H1 (cell line): ENCODE measurements at regions not wholly inside any gene's neighbourhood (a gene's known extent, or its start where the extent isn't known, plus 50 kb on each side); places are given as distances from the start of the nearest gene placed in this dataset.

Source experiments
- CTCF ChIA-PET: fragments of 300-600 bp; sonication (Branson Sonifier 250); formaldehyde crosslinking; loops from one replicate; lab custom pipeline; 2021; ENCODE audit not compliant: partially characterized antibody; lab: Charles Lee
- POLR2A ChIA-PET: fragments of 300-600 bp; sonication (Branson Sonifier 250); formaldehyde crosslinking; loops from one replicate; lab custom pipeline; 2021; ENCODE audit warnings: inconsistent platforms; ENCODE audit not compliant: partially characterized antibody; lab: Charles Lee
- DNase-seq, 2 experiments: peaks; one replicate each; pipeline versions ENCODE4 v3.0.0 to v3.0.0-alpha.2; 2010 to 2022; ENCODE audit warnings: low spot score in 2 of 2, low read depth in 1 of 2, mixed read lengths in 1 of 2
- FAIRE-seq: peaks from 2 replicates; lab custom pipeline; 2011; peaks lifted over from hg19 to GRCh38; lab: Jason Lieb, UNC
- H2AFZ ChIP-seq: 2 replicates; pipeline ENCODE4 v1.8.1; 2012; ENCODE audit warnings: low read length, inconsistent platforms
- H2AK5ac ChIP-seq: 2 replicates; pipeline ENCODE4 v1.6.1; 2013; ENCODE audit warnings: low read depth, low read length
- H2BK120ac ChIP-seq: replicated peaks from 2 replicates; pipeline ENCODE3; 2013; ENCODE audit warnings: low read depth, low read length, inconsistent platforms
- H2BK12ac ChIP-seq: 2 replicates; pipeline ENCODE4 v1.6.1; 2013; ENCODE audit warnings: low read depth, low read length
- H2BK15ac ChIP-seq: 2 replicates; pipeline ENCODE4 v1.6.1; 2013; ENCODE audit warnings: low read length
- H2BK20ac ChIP-seq: 2 replicates; pipeline ENCODE4 v1.6.1; 2013; ENCODE audit warnings: low read length
- H2BK5ac ChIP-seq: 2 replicates; pipeline ENCODE4 v1.6.1; 2013; ENCODE audit warnings: low read depth, low read length
- H3K14ac ChIP-seq: 2 replicates; pipeline ENCODE4 v1.6.1; 2013; ENCODE audit warnings: inconsistent platforms; ENCODE audit not compliant: insufficient read length
- H3K18ac ChIP-seq: 2 replicates; pipeline ENCODE4 v1.6.1; 2013; ENCODE audit warnings: low read length; ENCODE audit errors: extremely low read depth
- H3K23ac ChIP-seq: 2 replicates; pipeline ENCODE4 v1.6.1; 2013; ENCODE audit warnings: inconsistent platforms; ENCODE audit not compliant: insufficient read length
- H3K23me2 ChIP-seq: 2 replicates; pipeline ENCODE4 v1.6.1; 2013; ENCODE audit warnings: low read depth, low read length
- H3K27ac ChIP-seq: 2 replicates; pipeline ENCODE4 v1.6.1; 2011; ENCODE audit warnings: low read depth, low read length, inconsistent platforms
- H3K27me3 ChIP-seq, 4 experiments: replicated peaks in 1 of 4; 1 replicate in 1 of 4; 2 replicates in 3 of 4; pipeline versions ENCODE4 v1.6.1 to v1.8.1; 2011 to 2013; ENCODE audit warnings: low read length in 3 of 4, mild to moderate bottlenecking in 3 of 4, inconsistent platforms in 2 of 4, mixed read lengths in 2 of 4, moderate library complexity in 1 of 4; ENCODE audit not compliant: control insufficient read depth in 3 of 4, insufficient read depth in 3 of 4; ENCODE audit errors: extremely low read depth in 1 of 4
- H3K36me3 ChIP-seq, 4 experiments: 2 replicates each; pipeline versions ENCODE4 v1.6.1 to v1.8.1; 2011 to 2013; ENCODE audit warnings: mild to moderate bottlenecking in 4 of 4, low read length in 3 of 4, moderate library complexity in 2 of 4, control low read depth in 1 of 4, inconsistent platforms in 1 of 4; ENCODE audit not compliant: insufficient read depth in 4 of 4, control insufficient read depth in 2 of 4
- H3K4ac ChIP-seq: replicated peaks from 2 replicates; pipeline ENCODE3; 2013; ENCODE audit warnings: low read length, low read depth, mixed read lengths, inconsistent platforms; ENCODE audit not compliant: insufficient read length
- H3K4me1 ChIP-seq, 4 experiments: replicated peaks in 1 of 4; 1 replicate in 1 of 4; 2 replicates in 3 of 4; pipeline versions ENCODE4 v1.6.1 to v1.8.1; 2011 to 2013; ENCODE audit warnings: low read length in 3 of 4, inconsistent platforms in 2 of 4, mixed read lengths in 1 of 4; ENCODE audit not compliant: insufficient read depth in 4 of 4, control insufficient read depth in 3 of 4
- H3K4me2 ChIP-seq, 2 experiments: 2 replicates each; pipeline versions ENCODE4 v1.6.1 to v1.8.1; 2011 to 2013; ENCODE audit warnings: low read depth in 2 of 2, low read length in 2 of 2, control low read depth in 1 of 2, inconsistent platforms in 1 of 2, mild to moderate bottlenecking in 1 of 2; ENCODE audit not compliant: insufficient read depth in 1 of 2
- H3K4me3 ChIP-seq, 4 experiments: fragments of 200-600, 300-600 bp in 1 of 4; sonication (generic), shearing (Covaris generic), sonication (Bioruptor Twin) in 1 of 4; 2 replicates each; pipeline versions ENCODE4 v1.5.1 to v1.8.1; 2011 to 2016; ENCODE audit warnings: low read length in 4 of 4, low read depth in 3 of 4, control low read depth in 2 of 4, inconsistent platforms in 2 of 4, mild to moderate bottlenecking in 2 of 4, mixed read lengths in 1 of 4, moderate library complexity in 1 of 4; ENCODE audit not compliant: insufficient read depth in 2 of 4; ENCODE audit errors: extremely low read depth in 1 of 4
- H3K56ac ChIP-seq: replicated peaks from 2 replicates; pipeline ENCODE3; 2013; ENCODE audit warnings: low read depth, mild to moderate bottlenecking, mixed read lengths, low read length, inconsistent platforms; ENCODE audit not compliant: insufficient read length
- H3K79me1 ChIP-seq: 2 replicates; pipeline ENCODE4 v1.6.1; 2013; ENCODE audit warnings: low read depth, low read length, control low read depth
- H3K79me2 ChIP-seq, 2 experiments: 2 replicates each; pipeline versions ENCODE4 v1.6.1 to v1.8.1; 2012 to 2013; ENCODE audit warnings: low read length in 2 of 2, mild to moderate bottlenecking in 2 of 2, inconsistent platforms in 1 of 2; ENCODE audit not compliant: insufficient read depth in 2 of 2, control insufficient read depth in 1 of 2
- H3K9ac ChIP-seq, 4 experiments: replicated peaks in 1 of 4; 1 replicate in 1 of 4; 2 replicates in 3 of 4; pipeline versions ENCODE4 v1.6.1 to v1.8.1; 2011 to 2013; ENCODE audit warnings: low read depth in 3 of 4, low read length in 3 of 4, control low read depth in 2 of 4, mild to moderate bottlenecking in 2 of 4, moderate library complexity in 2 of 4, inconsistent platforms in 1 of 4; ENCODE audit errors: extremely low read depth in 1 of 4
- H3K9me3 ChIP-seq, 2 experiments: 2 replicates each; pipeline versions ENCODE4 v1.6.1 to v1.8.1; 2012 to 2013; ENCODE audit warnings: mild to moderate bottlenecking in 2 of 2, moderate library complexity in 2 of 2, control low read depth in 1 of 2, inconsistent platforms in 1 of 2, low read depth in 1 of 2, low read length in 1 of 2, mixed read lengths in 1 of 2; ENCODE audit not compliant: insufficient read depth in 2 of 2
- H4K20me1 ChIP-seq, 2 experiments: replicated peaks in 1 of 2; 2 replicates each; pipeline versions ENCODE3 to v1.8.1; 2011 to 2013; ENCODE audit warnings: inconsistent platforms in 2 of 2, low read length in 2 of 2, mild to moderate bottlenecking in 1 of 2; ENCODE audit not compliant: insufficient read depth in 2 of 2, control insufficient read depth in 1 of 2
- H4K5ac ChIP-seq: 2 replicates; pipeline ENCODE4 v1.6.1; 2013; ENCODE audit warnings: low read length, low read depth, mixed read lengths, inconsistent platforms; ENCODE audit not compliant: insufficient read length
- H4K8ac ChIP-seq: 2 replicates; pipeline ENCODE4 v1.8.0; 2013; ENCODE audit warnings: mild to moderate bottlenecking, moderate library complexity, low read length, inconsistent platforms; ENCODE audit not compliant: insufficient read depth; ENCODE audit errors: extremely low read depth
- H4K91ac ChIP-seq: replicated peaks from 2 replicates; pipeline ENCODE3; 2013; ENCODE audit warnings: low read length, mixed read lengths, inconsistent platforms; ENCODE audit not compliant: insufficient read length
- ATF2 ChIP-seq: IDR thresholded peaks from 2 replicates; pipeline ENCODE4 v1.6.1; 2012; ENCODE audit warnings: low read length, inconsistent platforms
- CREB1 ChIP-seq: IDR thresholded peaks from 2 replicates; pipeline ENCODE4 v1.6.1; 2012; ENCODE audit warnings: inconsistent platforms
- EZH2 ChIP-seq: fragments of 200-600 bp; sonication (generic); IDR thresholded peaks from 2 replicates; pipeline ENCODE4 v1.7.1; 2012; ENCODE audit warnings: low read depth, mild to moderate bottlenecking, moderate library complexity, low read length, inconsistent platforms; ENCODE audit not compliant: severe bottlenecking
- FOSL1 ChIP-seq: IDR thresholded peaks from 2 replicates; pipeline ENCODE4 v1.6.1; 2011; ENCODE audit warnings: mild to moderate bottlenecking, low read depth, low read length, moderate library complexity; ENCODE audit not compliant: insufficient read depth
- GABPA ChIP-seq: IDR thresholded peaks from 2 replicates; pipeline ENCODE4 v1.6.1; 2011; ENCODE audit warnings: mild to moderate bottlenecking, low read length, moderate library complexity, borderline replicate concordance; ENCODE audit not compliant: insufficient read depth
- GTF2F1 ChIP-seq: IDR thresholded peaks from 2 replicates; pipeline ENCODE4 v1.6.1; 2012; ENCODE audit warnings: low read depth, low read length, improper control_type of control experiment, borderline replicate concordance
- HDAC2 ChIP-seq, 2 experiments: fragments of 300-600 bp in 1 of 2; sonication (generic) in 1 of 2; IDR thresholded peaks; 2 replicates each; pipeline ENCODE4 v1.6.1; 2011 to 2012; ENCODE audit warnings: low read depth in 2 of 2, low read length in 2 of 2, mild to moderate bottlenecking in 2 of 2, moderate library complexity in 2 of 2, borderline replicate concordance in 1 of 2, inconsistent platforms in 1 of 2
- PHF8 ChIP-seq: fragments of 200-600 bp; sonication (generic); conservative IDR thresholded peaks from 2 replicates; pipeline ENCODE4 v1.7.1; 2012; ENCODE audit warnings: low read depth, mild to moderate bottlenecking, inconsistent platforms, low read length, moderate library complexity
- SAP30 ChIP-seq: fragments of 300-600 bp; sonication (generic); IDR thresholded peaks from 2 replicates; pipeline ENCODE4 v1.7.1; 2012; ENCODE audit warnings: low read length, moderate library complexity, mild to moderate bottlenecking, inconsistent platforms; ENCODE audit not compliant: insufficient read depth, insufficient replicate concordance
- ZNF274 ChIP-seq: IDR thresholded peaks from 2 replicates; pipeline ENCODE4 v1.7.0; 2012; ENCODE audit warnings: low read length, borderline replicate concordance; ENCODE audit errors: extremely low read depth
- WGBS, 2 experiments: shearing (Covaris generic) in 1 of 2; methylation state at CpG; one replicate each; pipeline versions ENCODE4 v1.1.6 to v1.1.7; 2013 to 2015; ENCODE audit warnings: low lambda C conversion rate in 2 of 2, mixed read lengths in 2 of 2, inconsistent platforms in 1 of 2, low coverage in 1 of 2, missing lambda C conversion rate in 1 of 2; ENCODE audit not compliant: insufficient replicate concordance in 2 of 2, insufficient coverage in 1 of 2, insufficient read length in 1 of 2; ENCODE audit errors: extremely low coverage in 1 of 2, missing lambda C conversion rate in 1 of 2; 5-methylcytosine and 5-hydroxymethylcytosine counted together

GRCh38 chr5:135271533-135272310 is 127.3 kb downstream of the MACROH2A1 start:
- DNase-seq (no peak), FAIRE-seq (no peak)
- Histone ChIP-seq H3K4me3 (no peak overlapping the region), H2BK120ac (no peak overlapping the region), H2AFZ (no peak overlapping the region), H2BK15ac (no peak overlapping the region), H4K8ac (no peak overlapping the region), H3K14ac (no peak overlapping the region), H3K79me2 (no peaks in the 10 kb centered on the region), H3K23me2 (no peaks in the 10 kb centered on the region), H3K4me2 (no peak overlapping the region), H3K18ac (no peak overlapping the region), H3K56ac (no peak overlapping the region), H3K79me1 (no peaks in the 10 kb centered on the region), H3K23ac (no peak overlapping the region), H3K36me3 (no peaks in the 10 kb centered on the region), H3K27me3 (no peaks in the 10 kb centered on the region), H3K4me1 (0 out of 7 replicates have a peak, but pooled peaks cover 0 to 2% (median 0%) of the 10 kb centered on the region in 4 experiments), H4K91ac (no peak overlapping the region), H2AK5ac (no peak overlapping the region), H3K9me3 (no peaks in the 10 kb centered on the region), H2BK20ac (no peak overlapping the region), H3K27ac (no peak overlapping the region), H3K9ac (no peak overlapping the region), H4K5ac (no peak overlapping the region), H2BK5ac (no peak overlapping the region), H4K20me1 (no peaks in the 10 kb centered on the region), H2BK12ac (no peak overlapping the region), H3K4ac (no peak overlapping the region)
- CTCF ChIA-PET: interaction anchor here (0.8 to 1.8 kb wide), 5 partner anchors 9 to 154 kb away, joined by 3 to 4 read pairs (median 3); no protein-coding TSS in a partner anchor
- WGBS, 2 experiments: 87% methylated on average over 14 of the region's 14 CpGs; no CpG with 5 or more reads in 1 of the 2 experiments
- POLR2A ChIA-PET: no interaction called here
- TF ChIP-seq GTF2F1 (no peak), CREB1 (no peak), PHF8 (no peak), GABPA (no peak), ATF2 (no peak), FOSL1 (no peak), HDAC2 (IDR thresholded peaks at IDR 0.05; ENCODE audit: borderline replicate concordance in 1 of 2, low read depth in 2 of 2, low read length in 2 of 2) (no peak), SAP30 (no peak), ZNF274 (no peak), EZH2 (no peak)
